IMR-90 (cell line): ENCODE measurements at regions not wholly inside any gene's neighbourhood (a gene's known extent, or its start where the extent isn't known, plus 50 kb on each side); places are given as distances from the start of the nearest gene placed in this dataset.

Experiments
- ATAC-seq: fragments of 200-7000 bp; cut with Tn5 transposase; 2 replicates; pipeline ENCODE4 v1.9.1; 2020; ENCODE audit warnings: low read depth, mild to moderate bottlenecking, moderate library complexity
- BruUV-seq: library from RNA; stranded (reverse); fragments of 400-500 nt; replicated peaks from 2 replicates; lab custom pipeline; 2021; lab: Mats Ljungman, UMichigan
- CTCF ChIA-PET: fragments of 300-600 bp; formaldehyde crosslinking; extraction: SDS; loops from one replicate; lab custom pipeline; 2021; ENCODE audit warnings: antibody characterized with exemption; lab: Yijun Ruan, JAX
- POLR2A ChIA-PET: fragments of 300-600 bp; sonication (Branson Sonifier 250); formaldehyde crosslinking; loops from one replicate; lab custom pipeline; 2022; ENCODE audit warnings: antibody characterized with exemption; ENCODE audit not compliant: unreplicated experiment; lab: Charles Lee
- DNase-seq: peaks from one replicate; pipeline ENCODE4 v3.0.0; 2013
- H2AFZ ChIP-seq: replicated peaks from 2 replicates; pipeline ENCODE3; 2013; ENCODE audit warnings: low read length, mild to moderate bottlenecking; ENCODE audit not compliant: poor library complexity
- H2AK5ac ChIP-seq: 2 replicates; pipeline ENCODE4 v1.6.1; 2013; ENCODE audit warnings: low read depth, low read length, inconsistent platforms
- H2AK9ac ChIP-seq: replicated peaks from 2 replicates; pipeline ENCODE3; 2013; ENCODE audit warnings: mild to moderate bottlenecking, low read depth, low read length, moderate library complexity; ENCODE audit not compliant: poor library complexity
- H2BK120ac ChIP-seq: 2 replicates; pipeline ENCODE4 v1.6.1; 2013; ENCODE audit warnings: low read depth, low read length, inconsistent platforms
- H2BK15ac ChIP-seq: 3 replicates; pipeline ENCODE4 v1.6.1; 2013; ENCODE audit warnings: low read depth, low read length, inconsistent platforms
- H2BK20ac ChIP-seq: 2 replicates; pipeline ENCODE4 v1.6.1; 2013; ENCODE audit warnings: low read depth, mild to moderate bottlenecking, inconsistent platforms, low read length, moderate library complexity
- H2BK5ac ChIP-seq: 2 replicates; pipeline ENCODE4 v1.6.1; 2013; ENCODE audit warnings: mild to moderate bottlenecking, low read depth, low read length, inconsistent platforms; ENCODE audit not compliant: poor library complexity, severe bottlenecking
- H3K14ac ChIP-seq: replicated peaks from 2 replicates; pipeline ENCODE4 v1.6.1; 2013; ENCODE audit warnings: low read depth, low read length, inconsistent platforms
- H3K18ac ChIP-seq: 2 replicates; pipeline ENCODE4 v1.6.1; 2013; ENCODE audit warnings: low read depth, low read length, control low read depth
- H3K23ac ChIP-seq: 2 replicates; pipeline ENCODE4 v1.6.1; 2013; ENCODE audit warnings: low read depth, low read length, inconsistent platforms
- H3K27ac ChIP-seq: 2 replicates; pipeline ENCODE4 v1.5.1; 2013; ENCODE audit warnings: mild to moderate bottlenecking, control low read depth, low read length; ENCODE audit not compliant: insufficient read depth
- H3K27me3 ChIP-seq: 2 replicates; pipeline ENCODE4 v1.6.1; 2013; ENCODE audit warnings: low read length; ENCODE audit not compliant: control insufficient read depth, insufficient read depth
- H3K36me3 ChIP-seq: 2 replicates; pipeline ENCODE4 v1.6.1; 2013; ENCODE audit warnings: low read length, mixed read lengths; ENCODE audit not compliant: control insufficient read depth, insufficient read depth
- H3K4ac ChIP-seq: 2 replicates; pipeline ENCODE4 v1.6.1; 2013; ENCODE audit warnings: low read depth, low read length, inconsistent platforms
- H3K4me1 ChIP-seq: 2 replicates; pipeline ENCODE4 v1.6.1; 2013; ENCODE audit warnings: low read length, mixed read lengths; ENCODE audit not compliant: control insufficient read depth, insufficient read depth
- H3K4me2 ChIP-seq: 2 replicates; pipeline ENCODE4 v1.6.1; 2013; ENCODE audit warnings: low read depth, mild to moderate bottlenecking, control low read depth, low read length, moderate library complexity
- H3K4me3 ChIP-seq: 2 replicates; pipeline ENCODE4 v1.5.1; 2013; ENCODE audit warnings: low read depth, mild to moderate bottlenecking, control low read depth, low read length, moderate library complexity; ENCODE audit not compliant: insufficient read depth
- H3K56ac ChIP-seq: 2 replicates; pipeline ENCODE4 v1.6.1; 2013; ENCODE audit warnings: low read length, inconsistent platforms; ENCODE audit not compliant: insufficient read depth; ENCODE audit errors: extremely low read depth
- H3K79me1 ChIP-seq, 2 experiments: 2 replicates each; pipeline ENCODE4 v1.6.1; 2013; ENCODE audit warnings: low read length in 2 of 2, inconsistent platforms in 1 of 2, low read depth in 1 of 2
- H3K9ac ChIP-seq: 2 replicates; pipeline ENCODE4 v1.6.1; 2013; ENCODE audit warnings: low read depth, low read length, control low read depth
- H3K9me1 ChIP-seq: 2 replicates; pipeline ENCODE4 v1.6.1; 2013; ENCODE audit warnings: low read length, inconsistent platforms; ENCODE audit not compliant: insufficient read depth
- H3K9me3 ChIP-seq: 2 replicates; pipeline ENCODE4 v1.6.1; 2013; ENCODE audit warnings: low read length; ENCODE audit not compliant: control insufficient read depth, insufficient read depth
- H4K20me1 ChIP-seq: 2 replicates; pipeline ENCODE4 v1.6.1; 2013; ENCODE audit warnings: low read length, inconsistent platforms; ENCODE audit not compliant: insufficient read depth
- H4K5ac ChIP-seq: 2 replicates; pipeline ENCODE4 v1.6.1; 2013; ENCODE audit warnings: mild to moderate bottlenecking, low read depth, low read length, control low read depth
- H4K8ac ChIP-seq, 2 experiments: 2 replicates each; pipeline ENCODE4 v1.6.1; 2013; ENCODE audit warnings: low read depth in 2 of 2, low read length in 2 of 2, control low read depth in 1 of 2, inconsistent platforms in 1 of 2
- H4K91ac ChIP-seq: 2 replicates; pipeline ENCODE4 v1.6.1; 2013; ENCODE audit warnings: low read depth, low read length, inconsistent platforms; ENCODE audit not compliant: insufficient read depth
- BHLHE40 ChIP-seq: fragments of 150-350 bp; IDR thresholded peaks from 2 replicates; pipeline ENCODE4 v1.6.1; 2016; ENCODE audit warnings: mild to moderate bottlenecking, low read depth, low read length
- CEBPB ChIP-seq: IDR thresholded peaks from 2 replicates; pipeline ENCODE4 v1.6.1; 2012; ENCODE audit warnings: low read depth, low read length, improper control_type of control experiment
- MXI1 ChIP-seq: IDR thresholded peaks from 2 replicates; pipeline ENCODE4 v1.6.1; 2012; ENCODE audit warnings: low read depth, mild to moderate bottlenecking, low read length, moderate library complexity, borderline replicate concordance
- NFE2L2 ChIP-seq: fragments of 150-350 bp; IDR thresholded peaks from 2 replicates; pipeline ENCODE4 v1.6.1; 2016; ENCODE audit warnings: low read depth, mild to moderate bottlenecking, low read length
- RAD21 ChIP-seq: IDR thresholded peaks from 2 replicates; pipeline ENCODE4 v1.6.1; 2012; ENCODE audit warnings: low read length, improper control_type of control experiment
- USF2 ChIP-seq: fragments of 150-350 bp; IDR thresholded peaks from 2 replicates; pipeline ENCODE4 v1.6.1; 2017; ENCODE audit warnings: mild to moderate bottlenecking, antibody characterized with exemption, low read length, low read depth
- WGBS, 2 experiments: methylation state at CpG; one replicate each; pipeline versions ENCODE4 v1.1.5 to v1.1.7; 2013; ENCODE audit warnings: missing lambda C conversion rate in 2 of 2; ENCODE audit not compliant: insufficient read length in 1 of 2; ENCODE audit errors: extremely low coverage in 2 of 2; 5-methylcytosine and 5-hydroxymethylcytosine counted together
- dilution Hi-C: fragments of 300-500 bp; cut with HindIII; formaldehyde crosslinking; loops from one replicate; pipeline ENCODE4 v1.14.3; 2018; ENCODE audit warnings: low sequenced_read_pairs; ENCODE audit not compliant: unreplicated experiment
- in situ Hi-C: fragments of 300-500 bp; cut with MboI; formaldehyde crosslinking; loops from 3 replicates; pipeline ENCODE4 v1.14.3; 2019; ENCODE audit warnings: low sequenced_read_pairs, inconsistent platforms, mixed read lengths
- intact Hi-C: fragments of 100-400 bp; cut with micrococcal nuclease; formaldehyde crosslinking; loops from 2 replicates; pipeline ENCODE4 v1.10.0; 2022

- H3K4ac ChIP-seq = no peak overlapping the region
- no peak overlapping the region for H3K9ac ChIP-seq
- H4K8ac ChIP-seq = no peak overlapping the region
- no peak overlapping the region for H4K5ac ChIP-seq
- H3K36me3 ChIP-seq = no peaks in the 10 kb centered on the region
- H2AK9ac ChIP-seq = no peak overlapping the region
- no peak overlapping the region for H3K18ac ChIP-seq
- H3K56ac ChIP-seq = no peak overlapping the region
- H2BK15ac ChIP-seq = no peak overlapping the region
- DNase-seq (no peak), ATAC-seq (no peak)
- no peak overlapping the region for H3K4me3 ChIP-seq
- no peak overlapping the region for H2BK5ac ChIP-seq
- no peak overlapping the region for H3K4me2 ChIP-seq
- no peak overlapping the region for H3K27ac ChIP-seq
- no peak overlapping the region for H2BK20ac ChIP-seq
- H4K91ac ChIP-seq = no peak overlapping the region
- BruUV-seq = no TSS peak
- no peak overlapping the region for H3K14ac ChIP-seq
- no peaks in the 10 kb centered on the region for H3K27me3 ChIP-seq
- WGBS, 2 experiments = no CpG with 5 or more reads among the region's 2 CpGs
- H2AFZ ChIP-seq = no peak overlapping the region
- no peak overlapping the region for H2BK120ac ChIP-seq
- no peak overlapping the region for H2AK5ac ChIP-seq
- H3K23ac ChIP-seq = no peak overlapping the region
- peaks cover 2% of the 10 kb centered on the region for H3K9me3 ChIP-seq
- TF ChIP-seq MXI1 (no peak), RAD21 (no peak), CEBPB (no peak), NFE2L2 (no peak), BHLHE40 (no peak), USF2 (no peak)
- no peaks in the 10 kb centered on the region for H3K79me1 ChIP-seq
- in situ Hi-C loops (no loop called here), intact Hi-C loops (no loop called here), dilution Hi-C loops (no loop called here)
- no peaks in the 10 kb centered on the region for H4K20me1 ChIP-seq
- POLR2A ChIA-PET = no interaction called here
- CTCF ChIA-PET = no interaction called here
- no peaks in the 10 kb centered on the region for H3K9me1 ChIP-seq
- H3K4me1 ChIP-seq = no peaks in the 10 kb centered on the region
These were observed 506.4 kb upstream of the PABPC4L start for GRCh38 chr4:134708026-134708425.
